Nephron progenitor cell (in vitro differentiated cells): ENCODE measurements at regions not wholly inside any gene's neighbourhood (a gene's known extent, or its start where the extent isn't known, plus 50 kb on each side); places are given as distances from the start of the nearest gene placed in this dataset.

Source experiments
- DNase-seq: peaks from one replicate; pipeline ENCODE4 v3.0.0; 2021
- H3K27ac Mint-ChIP-seq: 2 replicates; pipeline ENCODE4 v1.8.0; 2021; ENCODE audit warnings: mild to moderate bottlenecking, moderate library complexity, mixed read lengths
- H3K27me3 Mint-ChIP-seq: 2 replicates; pipeline ENCODE4 v1.8.0; 2021; ENCODE audit warnings: mild to moderate bottlenecking, low read depth, mixed read lengths; ENCODE audit not compliant: poor library complexity
- H3K36me3 Mint-ChIP-seq: 2 replicates; pipeline ENCODE4 v1.8.0; 2021; ENCODE audit warnings: low read depth, mixed read lengths
- H3K4me1 Mint-ChIP-seq: 2 replicates; pipeline ENCODE4 v1.8.0; 2021; ENCODE audit warnings: mixed read lengths
- H3K4me3 Mint-ChIP-seq: 2 replicates; pipeline ENCODE4 v1.8.0; 2021; ENCODE audit warnings: mild to moderate bottlenecking, moderate library complexity, mixed read lengths
- H3K9me3 Mint-ChIP-seq: 2 replicates; pipeline ENCODE4 v1.8.0; 2021; ENCODE audit warnings: mild to moderate bottlenecking, moderate library complexity, mixed read lengths
- CTCF ChIP-seq: fragments of 200-600 bp; sonication (generic); IDR thresholded peaks from 2 replicates; pipeline ENCODE4 v1.5.0; 2021; ENCODE audit warnings: antibody characterized with exemption

- Mint-ChIP-seq H3K36me3 (no peaks in the 10 kb centered on the region), H3K4me1 (peaks cover 75% of the 10 kb centered on the region), H3K27me3 (no peaks in the 10 kb centered on the region), H3K9me3 (no peaks in the 10 kb centered on the region), H3K27ac (no peak overlapping the region), H3K4me3 (no peak overlapping the region)
- no peak for DNase-seq
- no peak for TF ChIP-seq CTCF
Observed at GRCh38 chr10:78968943-78969342, 99.8 kb upstream of the ZMIZ1 start.

- Mint-ChIP-seq H3K4me1 (peaks cover 75% of the 10 kb centered on the region), H3K9me3 (no peaks in the 10 kb centered on the region), H3K36me3 (no peaks in the 10 kb centered on the region), H3K27ac (no peak overlapping the region), H3K4me3 (no peak overlapping the region), H3K27me3 (peaks cover 3% of the 10 kb centered on the region)
- no peak for DNase-seq
- TF ChIP-seq CTCF, result no peak
Observed at GRCh38 chr10:78969719-78970118, 99.0 kb upstream of the ZMIZ1 start.

- Mint-ChIP-seq H3K9me3 (no peaks in the 10 kb centered on the region), H3K27ac (no peak overlapping the region), H3K4me1 (peaks cover 75% of the 10 kb centered on the region), H3K4me3 (no peak overlapping the region), H3K36me3 (no peaks in the 10 kb centered on the region), H3K27me3 (peaks cover 3% of the 10 kb centered on the region)
- no peak for TF ChIP-seq CTCF
- no peak for DNase-seq
Observed at GRCh38 chr10:78970261-78970660, 98.5 kb upstream of the ZMIZ1 start.

GRCh38 chr10:78971094-78971682 is 97.6 kb upstream of the ZMIZ1 start:
- Mint-ChIP-seq H3K27me3 (peaks cover 7% of the 10 kb centered on the region), H3K9me3 (no peaks in the 10 kb centered on the region), H3K36me3 (no peaks in the 10 kb centered on the region), H3K27ac (no peak overlapping the region), H3K4me1 (peaks cover 75% of the 10 kb centered on the region), H3K4me3 (no peak overlapping the region)
- no peak for DNase-seq
- no peak for TF ChIP-seq CTCF

- H3K9me3 Mint-ChIP-seq, result no peaks in the 10 kb centered on the region
- DNase-seq, result peak; percentile 41
- peak overlapping the region; percentile 90 for H3K27ac Mint-ChIP-seq
- no peaks in the 10 kb centered on the region for H3K36me3 Mint-ChIP-seq
- peaks cover 80% of the 10 kb centered on the region for H3K4me1 Mint-ChIP-seq
- peak overlapping the region; percentile 74 for H3K4me3 Mint-ChIP-seq
- TF ChIP-seq CTCF, result no peak
- H3K27me3 Mint-ChIP-seq, result peaks cover 17% of the 10 kb centered on the region
Observed at GRCh38 chr10:78972160-78972946, 96.4 kb upstream of the ZMIZ1 start.
